GM18507 (cell line): ENCODE measurements at regions not wholly inside any gene's neighbourhood (a gene's known extent, or its start where the extent isn't known, plus 50 kb on each side); places are given as distances from the start of the nearest gene placed in this dataset.

Source experiments
- DNase-seq: peaks from one replicate; pipeline ENCODE4 v3.0.0; 2011; ENCODE audit warnings: low read depth; ENCODE audit not compliant: insufficient read length; ENCODE audit errors: extremely low spot score
- FAIRE-seq: peaks from 2 replicates; lab custom pipeline; 2011; peaks lifted over from hg19 to GRCh38; lab: Jason Lieb, UNC

DNA sequence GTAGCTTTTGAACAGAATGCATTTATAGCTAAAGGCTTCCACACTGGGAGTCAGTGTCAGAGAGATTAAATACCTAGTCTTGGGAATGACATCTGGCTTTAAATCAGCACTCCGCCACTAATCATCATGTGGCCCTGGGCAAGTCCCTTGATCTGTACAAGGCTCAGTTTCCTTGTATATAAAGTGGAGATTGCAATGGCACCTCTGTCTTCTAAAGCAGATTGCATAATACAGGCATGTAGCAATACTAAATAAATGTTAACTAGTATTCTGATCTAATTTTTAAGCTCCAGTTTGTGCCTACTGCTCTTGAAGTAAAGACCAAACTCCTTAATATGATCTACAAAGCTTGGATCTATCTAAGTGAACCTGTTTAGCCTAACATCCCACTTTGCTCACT, 249.4 kb downstream of the PLPP3 start:
- DNase-seq = no peak
- FAIRE-seq = no peak

DNA sequence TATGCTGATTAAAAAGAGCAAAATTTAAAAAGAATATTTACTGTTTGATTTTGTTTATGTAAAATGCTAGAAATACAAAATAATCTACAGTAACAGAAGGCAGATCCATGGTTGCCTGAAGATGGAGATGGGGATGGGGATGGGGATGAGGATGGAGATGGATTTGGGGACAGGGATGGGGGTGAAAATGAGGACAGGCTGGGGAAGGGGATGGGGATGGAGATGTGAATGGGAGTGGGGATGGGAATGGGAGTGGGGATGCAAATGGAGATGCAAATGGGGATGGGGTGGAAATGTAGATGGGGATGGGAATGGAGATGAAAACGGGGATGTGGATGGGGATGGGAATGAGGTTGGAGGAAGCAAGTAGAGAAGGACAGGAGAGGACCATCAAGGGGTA, 252.2 kb downstream of the PLPP3 start:
- FAIRE-seq = no peak

GRCh38 chr1:56326056-56326455, 253.3 kb downstream of the PLPP3 start:
- DNase-seq = no peak

More for the DNA sequence above, 252.2 kb downstream of the PLPP3 start:
- DNase-seq = no peak

GRCh38 chr1:56324504-56324903, 254.9 kb downstream of the PLPP3 start:
- FAIRE-seq (no peak), DNase-seq (no peak)

More at GRCh38 chr1:56326056-56326455, 253.3 kb downstream of the PLPP3 start:
- FAIRE-seq = no peak

- FAIRE-seq (no peak), DNase-seq (no peak)
Measured at GRCh38 chr1:56322211-56322610, 257.2 kb downstream of the PLPP3 start.

DNA sequence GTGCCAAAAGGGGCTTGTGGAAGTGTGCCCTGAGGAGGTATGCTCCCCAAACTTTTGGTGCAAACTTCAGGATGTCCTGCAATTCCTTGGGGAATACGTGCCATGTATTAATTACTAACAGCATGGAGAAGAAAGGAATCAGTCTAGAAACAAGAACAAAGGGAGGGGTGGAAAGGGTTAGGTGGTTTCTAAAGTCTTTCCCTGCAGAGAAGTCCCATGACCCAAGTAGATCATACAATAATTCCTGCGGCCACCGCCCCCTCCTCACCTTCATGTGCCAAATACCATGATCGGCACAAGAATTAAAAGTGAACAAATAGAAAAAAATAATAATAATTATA, 258.2 kb downstream of the PLPP3 start:
- FAIRE-seq = no peak
- DNase-seq = no peak

DNA sequence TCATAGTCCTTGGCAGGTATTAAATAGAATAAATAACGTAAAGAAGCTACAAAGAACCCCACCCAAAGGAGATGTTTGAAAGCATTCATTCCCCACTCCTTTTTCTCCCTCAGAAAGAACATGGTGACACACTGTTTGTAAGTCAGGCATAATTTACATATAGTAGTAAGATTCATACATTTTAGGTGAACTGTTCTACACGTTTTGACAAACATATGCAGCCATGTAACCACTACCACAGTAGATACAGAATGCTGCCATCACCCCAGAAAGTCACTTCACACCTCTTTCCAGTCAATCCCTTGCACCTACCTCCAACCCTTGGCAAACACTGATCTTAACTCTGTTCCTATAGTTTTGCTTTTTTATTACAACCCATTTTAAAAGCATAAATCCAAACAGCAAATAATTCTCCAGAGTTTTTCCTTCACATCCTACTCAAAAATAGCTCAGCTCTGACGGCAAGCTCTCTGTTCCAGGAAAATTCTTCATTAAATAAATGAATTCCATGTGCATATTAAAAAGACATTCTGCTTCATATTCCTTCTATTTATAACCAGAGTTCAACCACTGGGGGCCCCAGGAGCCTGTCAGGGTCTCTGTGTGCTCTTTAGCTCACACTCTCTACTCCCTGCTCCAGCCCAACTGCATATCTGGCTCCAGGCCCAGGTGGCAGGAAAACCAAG, 258.8 kb downstream of the PLPP3 start:
- FAIRE-seq = no peak

GRCh38 chr1:56317722-56318121, 261.6 kb downstream of the PLPP3 start:
- no peak for DNase-seq

More for the DNA sequence above, 258.8 kb downstream of the PLPP3 start:
- DNase-seq = no peak

DNA sequence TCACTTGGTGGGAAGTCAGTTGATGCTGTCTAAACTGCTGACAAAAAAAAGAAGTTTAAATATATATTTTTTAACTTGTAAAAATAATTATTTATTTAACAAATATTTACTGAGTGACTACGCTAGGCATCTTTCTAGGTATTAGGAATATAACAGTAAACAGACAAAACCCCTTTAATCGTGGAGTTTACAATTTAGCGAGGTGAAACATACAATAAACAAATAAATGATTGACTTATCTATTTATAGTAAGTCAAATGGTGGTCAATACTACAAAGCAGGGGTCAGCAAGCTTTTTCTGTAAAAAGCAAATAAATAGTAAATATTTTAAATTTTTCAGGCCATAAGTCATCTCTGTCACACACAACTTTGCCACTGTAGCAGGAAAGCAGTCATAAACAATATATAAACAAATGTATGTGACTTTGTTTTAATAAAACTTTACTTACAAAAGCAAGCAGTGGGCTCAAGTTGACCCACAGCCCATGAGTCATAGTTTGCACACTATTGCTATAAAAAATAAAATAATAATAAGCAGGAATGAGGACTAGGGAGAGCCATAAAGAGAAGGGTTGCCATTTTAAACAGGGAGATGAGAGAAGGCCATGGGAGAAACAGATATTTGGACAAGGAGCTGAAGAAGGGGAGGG, 263.9 kb downstream of the PLPP3 start:
- FAIRE-seq (no peak), DNase-seq (no peak)

More at GRCh38 chr1:56317722-56318121, 261.6 kb downstream of the PLPP3 start:
- FAIRE-seq = no peak

- FAIRE-seq (no peak), DNase-seq (no peak)
Measured at GRCh38 chr1:56313560-56313959, 265.8 kb downstream of the PLPP3 start.

DNA sequence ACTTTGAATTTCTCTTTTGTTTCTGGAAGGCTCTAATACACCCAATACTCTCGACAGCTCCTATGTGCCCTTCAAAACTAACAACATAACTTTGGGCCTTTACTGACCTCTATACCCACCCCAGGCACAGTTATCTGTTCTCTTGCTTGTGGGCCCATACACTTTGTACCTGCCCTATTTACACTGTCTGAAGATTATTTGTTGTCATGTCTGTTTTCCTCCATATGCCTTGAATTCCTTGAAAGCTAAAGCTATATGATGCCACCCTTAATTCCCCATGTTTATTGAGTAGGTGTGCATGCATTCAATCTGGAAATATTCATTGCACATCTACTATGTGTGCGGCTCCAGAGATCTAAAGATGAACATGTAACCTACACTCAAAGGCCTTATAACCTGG, 267.6 kb downstream of the PLPP3 start:
- DNase-seq (no peak), FAIRE-seq (no peak)

- no peak for DNase-seq
- FAIRE-seq = no peak
Measured at GRCh38 chr1:56310945-56311344, 268.4 kb downstream of the PLPP3 start.

DNA sequence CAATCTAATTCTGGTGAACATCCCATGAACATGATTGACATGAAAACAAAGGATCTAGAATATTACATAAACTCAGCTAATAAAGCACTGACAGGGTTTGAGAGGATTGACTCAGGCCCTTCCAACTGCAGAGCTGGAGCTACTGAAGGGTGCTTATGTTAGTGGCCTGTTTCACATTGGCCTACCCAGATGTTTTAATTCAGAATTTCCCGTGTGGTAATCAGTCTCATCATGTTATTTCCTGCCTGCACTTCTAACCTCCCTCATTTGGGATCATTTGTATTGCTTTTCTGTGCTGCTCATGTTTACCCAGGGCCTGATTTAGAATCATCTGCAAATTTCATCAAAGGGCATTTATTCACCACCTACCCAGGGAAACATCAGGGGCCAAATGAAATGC, 270.3 kb downstream of the PLPP3 start:
- FAIRE-seq (no peak), DNase-seq (no peak)

DNA sequence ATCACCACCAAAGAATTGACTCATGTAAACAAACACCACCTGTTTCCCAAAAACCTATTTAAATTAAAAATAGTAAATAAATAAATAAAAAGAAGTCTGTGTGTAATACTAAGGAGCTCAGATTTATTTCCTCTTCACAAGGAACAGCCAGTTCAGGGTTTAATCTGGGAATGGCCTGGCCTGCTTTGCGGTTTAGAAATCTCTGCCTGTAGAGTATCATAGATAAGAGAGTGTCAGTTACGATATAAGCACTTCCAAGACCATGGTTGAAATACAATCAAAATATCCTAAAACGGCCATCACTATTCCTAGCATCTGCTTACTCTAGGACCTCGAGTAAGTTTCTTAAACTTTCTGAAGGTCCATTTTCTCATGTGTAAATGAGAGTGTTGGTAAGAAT, 274.4 kb downstream of the PLPP3 start:
- FAIRE-seq = no peak
- no peak for DNase-seq

DNA sequence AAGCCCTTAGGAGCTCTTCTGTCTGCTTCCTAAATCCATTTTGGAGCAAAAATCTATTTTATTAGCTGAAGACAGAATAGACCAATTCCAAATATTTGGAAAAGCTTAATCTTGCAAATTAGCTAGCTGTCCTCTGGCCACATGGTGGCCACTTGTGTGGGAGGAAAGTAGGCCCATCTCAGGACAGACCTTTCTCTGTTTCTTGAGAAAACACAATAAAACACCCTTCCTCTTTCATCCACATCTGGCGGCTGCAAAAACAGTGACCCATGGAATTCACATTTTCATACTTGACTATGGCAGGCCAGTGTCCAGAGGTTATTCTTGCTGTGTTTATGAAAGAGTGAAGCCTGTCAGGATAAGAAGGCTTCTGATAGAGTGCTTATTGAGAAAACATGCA, 275.6 kb downstream of the PLPP3 start:
- DNase-seq (no peak), FAIRE-seq (no peak)

GRCh38 chr1:56302878-56303277, 276.5 kb downstream of the PLPP3 start:
- FAIRE-seq = no peak
- DNase-seq = no peak

- FAIRE-seq = no peak
- no peak for DNase-seq
Measured at GRCh38 chr1:56301791-56302190, 277.6 kb downstream of the PLPP3 start.

DNA sequence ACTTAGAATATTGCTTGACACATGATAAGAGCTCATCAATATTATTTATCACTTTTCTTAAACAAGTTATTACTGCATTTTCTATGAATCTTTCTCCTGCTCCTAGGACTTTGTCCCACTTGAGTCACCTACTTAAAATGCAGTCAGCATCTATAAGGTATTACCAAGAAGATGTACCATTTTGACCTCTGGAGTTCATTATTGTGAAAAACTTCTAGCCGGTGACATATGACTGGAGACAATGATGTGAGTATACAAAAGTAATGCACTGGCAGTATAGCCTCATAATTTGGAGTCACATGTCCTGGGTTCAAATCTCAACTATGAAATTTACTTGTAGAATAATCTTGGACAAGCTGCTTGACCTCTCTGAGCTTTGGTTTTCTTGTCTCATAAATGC, 278.5 kb downstream of the PLPP3 start:
- DNase-seq (no peak), FAIRE-seq (no peak)

DNA sequence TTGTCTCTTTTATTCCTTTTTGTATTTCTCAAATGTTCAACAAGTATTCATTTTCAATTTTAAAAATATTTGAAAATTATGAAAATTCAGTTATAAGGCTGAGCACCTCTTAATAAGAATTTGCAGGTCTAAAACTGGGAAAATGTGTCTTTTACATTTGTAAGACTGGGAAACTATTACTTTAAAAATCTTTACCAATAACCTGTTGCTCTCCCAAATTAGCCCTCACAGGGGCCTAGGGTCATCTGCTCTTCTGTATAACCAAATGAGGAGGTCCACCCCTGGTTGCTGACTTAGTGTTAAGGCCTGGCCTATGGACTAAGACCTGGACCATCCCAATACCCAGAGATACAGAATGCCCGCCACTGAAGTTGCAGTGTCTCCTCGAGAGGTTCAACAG, 280.5 kb downstream of the PLPP3 start:
- DNase-seq (no peak), FAIRE-seq (no peak)

GRCh38 chr1:56297904-56298303, 281.5 kb downstream of the PLPP3 start:
- no peak for FAIRE-seq

GRCh38 chr1:56297208-56297607, 282.2 kb downstream of the PLPP3 start:
- FAIRE-seq (no peak), DNase-seq (no peak)

More at GRCh38 chr1:56297904-56298303, 281.5 kb downstream of the PLPP3 start:
- no peak for DNase-seq
